Activated CD8-positive, alpha-beta memory T cell treated with anti-CD3 and anti-CD28 coated beads, Interleukin-2, amount 50 U/mL, for 24 hours (primary cell): ENCODE measurements at regions not wholly inside any gene's neighbourhood (a gene's known extent, or its start where the extent isn't known, plus 50 kb on each side); places are given as distances from the start of the nearest gene placed in this dataset.

Experiments used
- DNase-seq: peaks from one replicate; pipeline ENCODE4 v3.0.0-alpha.2; 2020; ENCODE audit errors: extremely low read depth

DNA sequence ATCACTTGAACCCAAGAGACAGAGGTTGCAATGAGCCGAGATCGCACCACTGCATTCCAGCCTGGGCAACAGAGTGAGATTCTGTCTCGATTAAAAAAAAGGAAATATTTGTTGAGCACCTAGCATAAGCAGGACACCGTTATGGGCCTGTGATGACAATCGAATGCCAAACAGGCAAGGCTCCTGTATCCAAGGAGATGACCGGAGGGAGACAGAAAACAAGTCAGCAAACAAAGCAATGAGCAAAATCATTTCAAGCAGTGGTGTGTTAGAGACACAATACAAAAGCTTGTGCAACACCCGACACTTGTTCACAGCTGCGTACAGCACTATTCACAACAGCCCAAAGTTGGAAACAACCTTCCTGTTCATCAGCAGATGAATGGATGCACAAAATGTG lies 87.1 kb upstream of the CPEB4 start:
- DNase-seq = no peak

DNA sequence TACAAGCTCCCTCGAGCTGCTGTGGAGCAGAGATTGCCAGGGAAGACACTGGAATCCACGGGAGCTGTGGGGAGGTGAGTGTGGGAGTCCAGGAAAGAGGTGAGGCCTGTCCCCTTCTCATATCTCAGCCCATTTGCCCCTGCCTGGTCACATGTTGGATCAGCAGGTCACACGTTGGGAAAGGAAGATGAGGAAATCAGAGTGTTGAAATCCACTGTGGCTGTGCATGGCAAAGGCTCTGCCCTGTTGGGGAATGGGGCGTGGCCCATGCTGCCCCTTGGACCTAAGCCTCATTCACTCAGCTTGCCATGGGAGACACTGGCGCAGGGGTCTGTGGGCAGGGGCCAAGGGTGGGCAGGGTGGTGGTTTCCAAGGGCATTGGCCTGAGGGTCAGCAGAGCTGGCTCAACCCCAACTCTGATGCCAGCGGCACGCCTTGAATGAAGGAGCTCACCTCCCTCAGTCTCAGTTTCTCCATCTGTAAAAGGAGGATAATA lies 85.4 kb upstream of the CPEB4 start:
- DNase-seq = no peak

DNA sequence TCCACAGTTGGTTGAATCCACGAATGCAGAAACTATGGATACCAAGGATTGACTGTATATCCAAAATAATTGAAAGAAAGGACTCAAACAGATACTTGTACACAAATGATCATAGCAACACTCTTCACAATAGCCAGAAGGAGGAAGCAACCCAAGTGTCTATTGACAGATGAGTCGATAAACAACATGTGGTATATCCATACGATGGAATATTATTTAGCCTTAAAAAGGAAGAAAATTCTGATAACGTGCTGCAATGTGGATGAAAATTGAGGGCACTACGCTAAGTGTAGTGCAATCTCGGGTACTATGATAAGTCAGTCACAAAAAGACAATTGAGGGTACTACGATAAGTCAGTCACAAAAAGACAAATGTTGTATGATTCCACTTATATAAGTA lies 83.6 kb upstream of the CPEB4 start:
- DNase-seq = no peak

DNA sequence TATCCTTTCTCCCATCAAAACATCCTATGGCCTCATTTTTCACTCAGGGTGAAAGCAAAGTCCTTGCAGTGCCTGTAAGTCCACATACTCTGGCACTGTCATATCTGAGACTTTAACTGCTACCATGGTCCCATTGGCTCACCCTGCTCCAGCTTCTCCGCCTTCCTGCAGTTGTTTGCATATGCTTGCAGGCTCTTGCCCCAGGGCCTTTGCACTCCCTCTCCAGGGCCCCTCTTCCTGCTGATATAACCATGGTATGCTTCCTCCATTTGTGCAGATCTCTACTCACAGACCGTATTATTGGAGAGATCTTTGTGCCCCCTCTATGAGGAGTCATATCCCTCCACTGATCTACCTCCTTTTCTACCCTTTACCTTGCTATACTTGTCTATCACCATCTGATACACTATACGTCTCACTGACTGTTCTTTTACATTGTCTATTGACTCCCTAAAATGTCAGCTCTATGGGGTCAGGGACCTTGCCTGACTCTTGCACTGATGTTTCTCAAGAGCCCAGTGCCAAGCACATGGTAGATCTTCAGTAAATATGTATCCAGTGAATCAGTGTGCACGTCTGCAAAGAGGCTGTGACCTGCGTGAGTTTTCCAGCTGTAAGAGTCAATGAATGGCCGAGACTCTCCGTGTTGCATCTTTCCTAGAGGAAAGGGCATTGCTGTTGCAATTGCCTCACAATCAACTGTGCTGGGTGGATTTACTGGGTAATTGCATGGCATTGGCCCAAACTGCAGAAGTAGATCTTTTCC lies 81.7 kb upstream of the CPEB4 start:
- DNase-seq = no peak

DNA sequence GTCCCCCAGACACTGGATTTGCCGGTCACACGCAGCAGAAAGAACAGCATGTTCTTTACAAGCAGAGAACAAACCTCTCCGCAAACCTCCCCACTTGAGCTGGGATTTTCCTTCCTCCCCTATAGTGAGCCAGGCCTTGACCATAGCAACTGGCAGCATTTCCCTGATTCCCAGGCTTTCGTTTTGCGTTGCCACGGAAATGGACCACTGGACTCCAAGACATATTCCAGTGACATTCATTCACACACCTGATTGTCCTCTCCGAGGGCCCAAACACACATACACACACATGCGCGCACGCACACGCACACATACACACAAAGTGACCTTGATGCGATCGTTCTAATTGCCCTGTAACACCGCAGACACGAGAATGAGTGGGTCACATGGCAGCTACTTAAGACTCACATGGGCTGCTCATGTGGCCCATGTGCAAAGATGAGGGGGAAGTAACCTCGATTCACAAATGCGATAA lies 80.9 kb upstream of the CPEB4 start:
- no peak for DNase-seq

DNA sequence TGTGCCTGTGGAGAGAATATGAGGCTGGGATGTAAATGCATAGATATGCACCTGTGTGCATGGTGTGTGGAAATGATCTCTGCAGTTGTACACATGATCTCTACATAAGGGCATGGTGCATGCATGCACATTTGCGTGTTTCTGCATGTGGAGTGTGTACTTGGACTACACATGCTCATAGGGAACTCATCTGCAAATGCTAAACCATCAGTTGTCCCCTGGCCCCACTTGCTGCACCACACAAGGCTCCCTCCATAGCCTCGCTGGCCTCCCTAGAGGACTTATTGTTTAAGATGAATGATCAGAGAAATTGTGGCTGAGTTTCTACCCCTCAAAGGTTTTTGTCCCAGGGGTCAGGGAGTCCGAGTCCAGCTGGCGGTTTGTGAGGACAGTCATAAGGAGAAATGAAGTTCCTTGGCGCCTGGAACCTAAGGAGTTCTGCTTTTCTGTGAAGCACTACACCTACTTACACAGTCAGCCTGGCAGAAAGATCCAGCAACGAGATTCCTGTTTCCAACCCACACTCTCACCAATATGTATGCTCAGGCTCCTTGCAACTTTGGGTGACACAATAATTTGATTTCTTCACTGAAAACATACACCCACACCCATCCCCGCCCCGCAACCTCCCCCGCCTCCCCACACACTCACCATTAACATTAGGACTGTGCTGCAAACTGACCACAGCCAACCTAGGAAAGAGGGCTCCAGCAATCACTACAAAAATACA lies 79.9 kb upstream of the CPEB4 start:
- DNase-seq = no peak

DNA sequence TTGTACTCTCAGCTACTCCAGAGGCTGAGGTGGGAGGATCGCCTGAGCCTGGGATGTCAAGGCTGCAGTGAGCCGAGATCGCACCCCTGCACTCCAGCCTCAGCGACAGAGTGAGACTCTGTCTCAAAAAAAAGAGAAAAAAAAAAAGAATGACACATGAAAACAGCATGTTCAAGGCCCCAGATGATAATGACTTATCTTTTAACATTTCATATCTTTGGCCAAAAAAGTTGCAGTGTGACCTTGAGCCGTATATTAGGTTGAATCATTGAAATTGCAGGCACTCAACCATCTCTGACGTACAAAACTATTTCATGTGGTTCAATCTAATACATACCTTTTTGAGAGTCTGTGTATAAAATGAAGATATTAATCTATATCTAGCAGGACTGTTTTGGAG lies 79.1 kb upstream of the CPEB4 start:
- no peak for DNase-seq

DNA sequence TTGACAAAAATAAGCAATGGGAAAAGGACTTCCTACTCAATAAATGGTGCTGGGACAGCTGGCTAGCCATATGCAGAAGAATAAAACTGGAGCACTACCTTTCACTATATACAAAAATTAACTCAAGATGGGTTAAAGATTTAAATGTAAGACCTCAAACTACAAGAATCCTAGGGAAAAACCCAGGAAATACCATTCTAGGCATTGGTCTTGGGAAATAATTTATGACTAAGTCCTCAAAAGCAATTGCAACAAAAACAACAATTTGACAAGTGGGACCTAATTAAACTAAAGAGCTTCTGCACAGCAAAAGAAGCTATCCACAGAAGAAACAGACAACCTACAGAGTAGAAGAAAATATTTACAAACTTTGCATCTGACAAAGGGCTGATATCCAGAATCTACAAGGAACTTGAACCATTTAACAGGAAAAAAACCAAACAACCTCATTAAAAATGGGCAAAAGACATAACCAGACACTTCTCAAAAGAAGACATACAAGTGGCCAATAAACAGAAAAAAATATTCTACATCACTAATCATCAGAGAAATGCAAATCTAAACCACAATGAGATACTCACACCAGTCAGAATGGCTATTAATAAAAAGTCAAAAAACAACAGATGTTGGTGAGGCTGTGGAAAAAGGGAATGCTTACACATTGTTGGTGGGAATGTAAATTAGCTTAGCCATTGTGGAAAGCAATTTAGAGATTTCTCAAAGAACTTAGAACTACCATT lies 75.2 kb upstream of the CPEB4 start:
- DNase-seq = no peak

DNA sequence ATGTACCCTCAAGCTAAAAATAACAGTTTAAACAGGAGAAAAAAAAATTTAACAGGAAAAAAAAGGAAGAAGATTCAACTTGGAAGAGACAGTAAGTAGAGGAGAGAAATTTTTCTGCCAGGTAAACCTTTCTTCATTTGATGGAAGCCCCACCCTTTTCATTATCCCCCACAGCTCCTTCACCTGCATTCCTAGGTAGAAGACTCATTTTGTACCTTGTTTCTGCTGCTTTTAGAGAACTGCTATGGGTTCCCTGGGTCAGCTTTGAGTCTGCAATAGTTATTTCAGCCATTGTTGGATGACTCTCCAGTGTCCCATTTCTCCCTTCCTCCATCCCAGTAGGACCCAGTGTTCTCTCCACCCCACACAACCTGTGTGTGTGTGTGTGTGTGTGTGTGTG lies 74.1 kb upstream of the CPEB4 start:
- no peak for DNase-seq

DNA sequence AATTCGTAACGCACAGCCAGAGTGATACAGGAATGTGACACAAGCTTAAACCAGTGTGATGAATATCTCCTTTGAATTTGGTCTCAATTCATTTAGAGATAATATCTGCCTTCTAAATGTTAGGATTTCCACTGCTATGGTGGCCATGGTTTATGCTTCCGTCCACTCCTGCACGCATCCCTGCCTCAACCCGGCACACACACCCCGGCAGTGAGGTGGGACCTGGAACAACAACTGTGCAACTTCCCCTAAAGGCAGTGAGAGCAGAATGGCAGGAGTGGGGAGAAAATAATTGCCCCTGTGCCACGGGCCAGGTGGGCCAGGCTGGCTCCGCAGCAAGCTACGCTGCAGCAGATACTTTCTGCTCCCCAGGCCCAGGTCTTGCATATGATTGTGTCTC lies 72.6 kb upstream of the CPEB4 start:
- DNase-seq = no peak

DNA sequence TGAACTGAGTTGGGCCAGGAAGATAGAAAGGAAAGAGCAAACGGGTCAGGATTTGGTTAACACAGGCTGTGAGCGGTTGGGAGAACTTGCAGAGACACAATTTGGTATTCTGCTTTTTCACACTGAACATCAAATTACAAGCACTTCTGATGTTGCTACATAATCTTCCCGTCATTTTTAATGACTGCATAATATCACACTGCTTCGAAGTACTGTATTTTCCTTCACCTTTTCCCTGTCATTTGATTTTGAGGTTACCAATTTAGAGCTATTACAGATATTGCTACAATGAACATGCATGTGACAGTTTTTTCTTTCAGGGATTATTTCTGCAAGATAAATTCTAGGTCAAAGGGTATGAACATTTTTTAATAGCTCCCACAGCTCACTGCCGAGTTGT lies 71.4 kb upstream of the CPEB4 start:
- no peak for DNase-seq

DNA sequence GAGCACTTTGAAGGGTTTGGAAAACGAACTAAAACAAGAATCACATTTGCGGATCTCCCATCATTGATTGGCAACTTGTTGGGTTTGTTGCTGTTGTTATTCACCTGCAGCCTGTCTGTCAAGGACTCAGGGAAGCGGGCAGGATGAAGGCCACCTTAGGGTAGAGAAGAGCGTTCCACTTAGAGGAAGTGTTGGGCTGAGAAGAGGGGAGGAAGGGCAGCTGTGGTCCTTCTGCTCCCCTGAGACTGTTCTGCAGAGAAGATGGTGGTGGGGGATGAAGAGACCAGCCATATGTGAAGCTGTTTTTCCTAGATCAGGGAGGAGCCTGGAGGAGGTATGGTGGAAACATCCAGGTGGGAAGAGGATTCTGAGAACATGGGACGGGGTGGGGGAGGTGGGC lies 70.6 kb upstream of the CPEB4 start:
- DNase-seq = no peak

DNA sequence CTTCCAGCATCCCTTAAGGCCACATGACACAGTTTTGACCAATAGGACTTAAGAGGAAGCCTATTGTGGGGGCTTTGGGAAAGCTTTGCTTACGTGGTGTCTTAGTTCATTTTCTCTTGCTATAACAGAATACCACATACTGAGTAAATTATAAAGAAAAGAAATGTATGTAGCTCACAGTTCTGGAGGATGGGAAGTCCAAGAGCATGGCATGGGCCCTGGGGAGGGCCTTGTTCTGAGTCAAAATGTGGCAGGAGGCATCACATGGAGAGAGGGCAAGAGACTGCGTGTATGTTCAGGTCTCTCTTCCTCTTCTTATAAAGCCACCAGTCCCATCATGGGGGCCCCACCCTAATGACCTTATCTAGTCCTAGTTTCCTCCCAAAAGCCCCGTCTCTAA lies 68.6 kb upstream of the CPEB4 start:
- DNase-seq = no peak

DNA sequence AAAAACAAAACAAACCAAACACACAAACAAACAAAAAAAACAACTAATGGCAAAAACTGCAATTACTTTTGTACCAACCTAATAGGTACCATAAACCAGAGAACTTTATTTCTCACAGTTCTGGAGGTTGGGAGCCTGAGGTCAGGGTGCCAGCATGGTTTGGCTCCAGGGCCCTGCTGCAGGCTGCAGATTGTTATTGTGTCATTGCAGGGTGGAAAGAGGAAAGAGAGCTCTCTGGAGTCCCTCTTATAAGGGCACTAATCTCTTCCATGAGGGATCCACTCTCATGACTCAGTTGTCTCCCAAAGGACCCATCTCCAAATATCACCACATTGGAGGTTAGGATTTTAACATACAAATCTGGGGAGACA lies 64.9 kb upstream of the CPEB4 start:
- DNase-seq = no peak

DNA sequence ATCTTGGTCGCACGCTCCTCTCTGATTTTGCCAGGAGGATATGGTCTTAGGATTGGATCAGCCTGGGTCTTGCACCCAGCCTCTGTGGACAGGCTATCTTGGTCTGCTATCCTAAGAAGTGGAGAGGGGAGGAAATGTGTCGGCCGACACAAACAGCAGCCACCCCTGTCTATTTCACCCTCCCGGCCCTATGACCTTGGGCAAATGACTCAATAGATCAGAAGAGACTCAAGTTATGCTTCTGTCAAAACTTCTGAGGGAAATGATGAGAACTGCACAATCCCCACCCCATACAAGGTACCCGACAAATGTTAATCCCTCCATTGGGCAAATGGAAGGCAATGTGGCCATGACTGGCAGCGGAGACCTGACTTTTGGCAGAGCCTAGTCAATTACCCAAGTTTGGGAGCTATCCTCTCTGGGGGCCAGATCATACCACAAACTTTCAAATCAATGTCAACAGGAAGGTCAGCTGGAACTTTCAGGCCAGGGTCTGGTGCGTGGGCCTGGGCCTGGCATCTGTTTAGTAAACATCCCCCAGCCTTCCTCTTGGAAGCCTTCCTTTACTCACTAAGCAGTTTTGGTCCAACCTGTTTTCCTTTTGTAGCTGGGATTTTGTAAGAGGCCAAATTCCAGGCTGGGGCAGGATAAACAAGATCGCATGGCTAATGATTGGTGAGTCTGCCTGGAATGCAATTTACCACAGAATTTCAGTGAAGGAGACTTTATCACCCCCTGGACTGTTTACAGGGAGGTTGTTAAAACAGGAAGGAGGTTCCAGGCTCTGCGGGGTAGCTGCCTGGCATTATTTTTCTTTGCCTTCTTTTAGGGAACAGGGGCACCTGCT lies 64.2 kb upstream of the CPEB4 start:
- DNase-seq = no peak

DNA sequence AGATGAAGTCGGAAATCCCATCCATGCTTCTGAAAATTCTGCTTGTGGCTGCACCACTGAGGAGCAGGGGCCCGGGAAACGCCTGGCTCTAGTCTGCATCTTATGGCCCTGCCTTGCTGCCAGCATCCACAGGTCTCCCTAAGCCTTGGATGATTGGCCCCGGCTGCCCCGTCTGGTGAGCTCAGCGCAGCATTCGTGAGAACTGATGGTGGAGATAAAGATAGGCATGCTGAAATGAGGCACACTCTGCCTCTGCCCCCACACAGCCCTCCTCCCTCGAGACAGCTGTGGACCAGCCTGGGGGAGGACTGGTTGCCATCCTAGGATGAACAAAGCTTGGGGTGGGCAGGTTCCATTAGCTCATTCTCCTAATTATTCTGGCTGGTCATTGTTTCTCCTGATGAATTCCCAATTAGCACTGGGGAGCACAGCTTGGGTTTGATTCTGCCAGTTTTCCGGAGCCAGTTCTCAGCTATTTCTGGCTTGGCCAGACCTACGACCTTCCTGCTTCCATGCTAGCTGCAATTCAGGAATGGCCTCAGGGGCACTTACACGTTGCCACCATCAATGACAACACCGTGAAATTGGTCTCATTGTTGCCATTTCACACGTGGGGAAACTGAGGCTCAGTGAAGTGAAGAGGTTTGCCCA lies 62.8 kb upstream of the CPEB4 start:
- no peak for DNase-seq

DNA sequence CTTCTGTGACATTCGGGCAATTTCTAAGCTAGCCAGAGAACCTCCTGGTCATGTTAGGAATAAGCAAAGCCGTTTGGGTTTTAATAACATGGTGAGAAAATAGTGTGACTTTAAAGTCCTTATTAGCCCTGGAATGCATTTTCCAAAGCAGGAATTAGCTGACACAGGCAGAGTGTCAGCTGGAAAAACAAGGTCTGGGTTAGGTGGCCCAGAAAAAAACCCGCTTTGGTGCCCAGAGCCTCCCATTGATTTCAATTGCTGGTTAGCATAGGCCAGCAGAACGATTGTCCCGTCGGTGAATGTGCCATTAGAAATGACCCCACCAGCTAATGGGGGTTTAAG lies 62.1 kb upstream of the CPEB4 start:
- DNase-seq = no peak

DNA sequence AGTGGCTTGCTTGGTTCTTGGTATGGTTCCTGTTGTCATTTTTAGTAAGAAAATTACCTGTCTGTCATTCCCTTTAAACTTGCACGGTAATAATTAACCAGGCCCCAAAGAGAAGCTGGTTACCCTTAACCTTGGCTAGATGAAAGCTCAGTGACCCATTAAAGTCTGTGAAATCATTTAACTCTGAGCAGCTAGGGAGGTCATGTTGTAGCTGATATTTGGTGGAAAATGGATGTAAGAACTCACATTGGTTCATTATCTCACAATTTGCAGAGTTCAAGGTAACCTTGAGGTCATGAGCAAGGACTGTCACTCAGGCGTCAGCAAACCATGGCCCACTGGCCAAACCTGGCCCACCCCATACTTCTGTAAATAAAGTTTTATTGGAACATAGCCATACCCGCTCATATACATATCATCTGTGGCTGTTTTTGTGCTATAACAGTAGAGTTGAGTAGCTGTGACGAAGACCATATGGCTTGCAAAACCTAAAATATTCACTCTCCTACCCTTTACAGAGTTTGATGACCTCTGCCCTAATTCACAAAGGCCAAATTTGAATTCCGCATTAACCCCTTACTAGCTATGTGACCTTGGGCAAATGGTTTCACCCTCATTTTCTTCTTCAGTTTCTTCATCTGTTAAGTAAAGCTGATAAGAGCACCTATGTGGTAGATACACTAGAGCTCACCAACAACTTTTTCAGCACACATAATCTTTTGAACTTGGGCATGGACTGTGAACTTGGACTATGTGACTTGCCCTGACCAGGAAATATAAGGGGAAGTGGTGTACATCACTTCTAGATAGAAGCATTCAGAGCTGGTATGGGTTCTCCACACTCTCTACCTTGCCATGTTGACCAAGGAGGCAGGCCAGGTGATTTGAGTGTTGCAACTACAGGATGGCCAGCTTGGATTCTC lies 61.5 kb upstream of the CPEB4 start:
- DNase-seq = no peak

DNA sequence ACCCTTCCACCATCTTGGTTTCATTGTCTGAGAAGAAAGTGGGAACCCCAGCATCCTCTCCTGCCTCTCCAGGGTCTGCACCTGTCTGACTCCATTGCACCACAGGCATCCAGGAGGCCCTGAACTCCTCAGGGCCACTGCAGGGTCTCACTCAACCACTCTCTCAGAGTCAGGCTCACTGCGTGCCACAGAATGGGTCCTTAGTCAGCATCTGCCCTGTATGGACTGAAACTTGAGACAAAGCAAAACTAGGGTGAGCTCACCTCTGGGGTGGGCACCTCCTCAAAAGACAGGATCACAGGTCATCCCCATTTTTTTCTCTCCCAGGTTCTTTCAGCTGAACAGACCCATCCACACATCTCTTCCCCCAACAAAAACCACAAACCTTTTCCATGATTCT lies 59.2 kb upstream of the CPEB4 start:
- no peak for DNase-seq

DNA sequence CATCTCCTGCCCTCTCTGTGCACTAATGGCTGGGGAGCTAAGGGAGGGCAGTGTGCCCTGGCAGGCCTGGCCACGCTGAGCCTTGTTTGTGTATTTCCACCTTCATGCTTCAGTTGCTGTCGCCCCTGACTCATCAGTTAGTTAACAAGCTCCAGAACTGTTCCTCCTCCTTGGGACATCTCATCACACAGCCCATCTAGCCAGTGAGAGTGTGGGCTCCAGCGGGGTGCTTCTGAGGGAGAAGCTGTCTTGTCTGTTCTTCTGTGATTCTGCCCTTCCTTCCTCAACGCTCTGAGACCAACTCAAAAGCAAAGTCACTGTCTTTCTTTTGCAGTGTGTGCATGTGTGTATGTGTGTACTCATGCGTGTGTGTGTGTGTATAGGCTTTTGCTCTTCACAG lies 58.3 kb upstream of the CPEB4 start:
- no peak for DNase-seq
